ENCODE measurements at regions not wholly inside any gene's neighbourhood (a gene's known extent, or its start where the extent isn't known, plus 50 kb on each side); places are given as distances from the start of the nearest gene placed in this dataset.

DNA sequence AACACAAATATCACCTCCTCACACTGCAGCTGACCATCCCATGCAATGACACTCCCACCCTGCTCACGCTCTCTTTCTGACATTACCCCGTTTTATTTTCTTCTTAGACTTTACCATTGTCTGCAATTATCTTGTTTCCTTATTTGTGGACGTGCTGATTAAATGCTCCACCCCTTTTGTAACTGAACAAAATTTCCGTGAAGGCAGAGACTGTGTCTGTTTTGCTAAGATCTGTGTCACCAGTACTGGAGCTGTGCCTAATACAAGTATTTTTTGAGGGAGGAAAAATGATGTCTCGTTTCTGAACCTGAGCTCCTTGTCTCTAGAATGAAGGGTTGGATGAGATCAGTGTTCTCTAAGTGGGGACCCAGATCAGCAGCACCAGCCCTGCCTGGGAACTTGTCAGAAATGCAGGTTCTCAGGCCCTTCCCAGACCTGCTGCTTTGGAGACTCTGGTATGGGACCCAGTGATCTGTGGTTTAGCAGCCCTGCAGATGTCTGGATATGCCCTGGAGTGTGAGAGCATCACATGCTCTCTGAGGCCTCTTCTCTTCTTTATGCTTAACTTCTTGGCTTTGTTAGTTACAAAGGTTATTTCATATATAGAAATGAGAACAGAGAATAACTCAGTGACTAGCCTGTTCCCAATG lies 181.7 kb upstream of the GAS1 start:
- peaks cover 0 to 23% (median 6%) of the 10 kb centered on the region in 8 donors for H3K9me3 ChIP-seq
- intact Hi-C loops (cut with DNase I; ENCODE audit: low total_unique reads): no loop called here
- H3K4me1 ChIP-seq: no peaks in the 10 kb centered on the region
- no peak overlapping the region for H3K27ac ChIP-seq
- H3K27me3 ChIP-seq (replicated peaks in 1 of 7): no peaks in the 10 kb centered on the region
- 74 to 85% (median 75%) methylated on average over 5 of the region's 5 CpGs for WGBS, 5 donors
- no peak overlapping the region for H3K4me3 ChIP-seq
- DNase-seq: no peak
- no peak for TF ChIP-seq POLR2AphosphoS5 (IDR thresholded peaks at IDR 0.05)
- TF ChIP-seq, protein P1, sequence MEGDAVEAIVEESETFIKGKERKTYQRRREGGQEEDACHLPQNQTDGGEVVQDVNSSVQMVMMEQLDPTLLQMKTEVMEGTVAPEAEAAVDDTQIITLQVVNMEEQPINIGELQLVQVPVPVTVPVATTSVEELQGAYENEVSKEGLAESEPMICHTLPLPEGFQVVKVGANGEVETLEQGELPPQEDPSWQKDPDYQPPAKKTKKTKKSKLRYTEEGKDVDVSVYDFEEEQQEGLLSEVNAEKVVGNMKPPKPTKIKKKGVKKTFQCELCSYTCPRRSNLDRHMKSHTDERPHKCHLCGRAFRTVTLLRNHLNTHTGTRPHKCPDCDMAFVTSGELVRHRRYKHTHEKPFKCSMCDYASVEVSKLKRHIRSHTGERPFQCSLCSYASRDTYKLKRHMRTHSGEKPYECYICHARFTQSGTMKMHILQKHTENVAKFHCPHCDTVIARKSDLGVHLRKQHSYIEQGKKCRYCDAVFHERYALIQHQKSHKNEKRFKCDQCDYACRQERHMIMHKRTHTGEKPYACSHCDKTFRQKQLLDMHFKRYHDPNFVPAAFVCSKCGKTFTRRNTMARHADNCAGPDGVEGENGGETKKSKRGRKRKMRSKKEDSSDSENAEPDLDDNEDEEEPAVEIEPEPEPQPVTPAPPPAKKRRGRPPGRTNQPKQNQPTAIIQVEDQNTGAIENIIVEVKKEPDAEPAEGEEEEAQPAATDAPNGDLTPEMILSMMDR (IDR thresholded peaks at IDR 0.05 in 8 of 11, conservative IDR thresholded peaks at IDR 0.05 in 3 of 11): no peak
- no peak for TF ChIP-seq POLR2A (IDR thresholded peaks at IDR 0.05)
- no peaks in the 10 kb centered on the region for H3K36me3 ChIP-seq

DNA sequence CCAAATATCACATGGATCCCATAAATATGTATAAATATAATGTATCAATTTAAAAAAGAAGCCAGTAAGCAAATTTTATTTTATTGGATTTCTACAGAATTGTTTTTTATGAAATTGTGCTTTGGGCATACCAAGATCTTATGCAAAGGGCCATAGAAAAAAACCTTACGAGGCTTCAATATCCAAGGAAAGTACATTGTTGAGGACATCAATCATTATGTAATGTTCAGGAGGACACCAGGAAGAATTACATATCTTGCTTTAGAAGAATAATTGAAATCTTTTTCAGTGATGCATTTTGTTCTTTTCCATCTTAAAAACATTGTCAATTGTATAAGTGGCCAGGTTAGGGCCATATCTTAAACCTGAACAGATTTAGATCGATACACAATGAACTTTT lies 187.8 kb upstream of the GAS1 start:
- Histone ChIP-seq H3K36me3 (no peaks in the 10 kb centered on the region), H3K27me3 (replicated peaks in 1 of 7) (no peaks in the 10 kb centered on the region), H3K27ac (no peak overlapping the region), H3K9me3 (peaks cover 0 to 24% (median 4%) of the 10 kb centered on the region in 8 donors), H3K4me1 (no peaks in the 10 kb centered on the region), H3K4me3 (no peak overlapping the region)
- WGBS, 5 donors: 85 to 95% (median 94%) methylated on average over 2 of the region's 2 CpGs
- no peak for DNase-seq
- TF ChIP-seq POLR2AphosphoS5 (IDR thresholded peaks at IDR 0.05): no peak
- no peak for TF ChIP-seq POLR2A (IDR thresholded peaks at IDR 0.05)
- intact Hi-C loops (cut with DNase I; ENCODE audit: low total_unique reads): no loop called here

DNA sequence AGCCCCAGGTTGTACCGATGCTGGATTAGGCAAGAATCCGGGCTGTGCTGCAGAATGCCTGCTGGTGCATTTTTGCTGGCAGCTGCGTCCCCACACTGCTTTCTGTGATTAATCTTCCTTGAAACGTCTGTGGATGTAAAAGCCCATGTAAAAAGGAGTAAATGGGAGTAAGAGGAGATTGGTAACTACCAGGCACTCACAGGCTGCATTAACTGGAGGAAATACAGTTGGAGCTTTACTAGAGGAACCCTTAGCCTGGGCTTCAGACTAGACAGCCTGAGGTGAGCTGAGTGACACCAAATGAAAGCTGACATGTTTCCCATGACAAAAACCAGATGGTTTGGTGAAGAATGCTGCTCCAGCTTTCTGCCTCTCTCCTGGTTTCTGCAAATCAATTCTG lies 190.4 kb upstream of the GAS1 start:
- no peak for DNase-seq
- TF ChIP-seq POLR2A (IDR thresholded peaks at IDR 0.05): no peak
- TF ChIP-seq POLR2AphosphoS5 (IDR thresholded peaks at IDR 0.05): no peak
- TF ChIP-seq, protein P1 (IDR thresholded peaks at IDR 0.05 in 8 of 11, conservative IDR thresholded peaks at IDR 0.05 in 3 of 11): no peak
- intact Hi-C loops (cut with DNase I; ENCODE audit: low total_unique reads): no loop called here
- H3K27ac ChIP-seq: no peak overlapping the region
- H3K36me3 ChIP-seq: no peaks in the 10 kb centered on the region
- peaks cover 0 to 3% (median 0%) of the 10 kb centered on the region in 7 donors for H3K27me3 ChIP-seq (replicated peaks in 1 of 7)
- H3K4me3 ChIP-seq: no peak overlapping the region
- WGBS, 5 donors: 43 to 56% (median 53%) methylated on average over 4 of the region's 4 CpGs
- peaks cover 0 to 10% (median 4%) of the 10 kb centered on the region in 8 donors for H3K9me3 ChIP-seq
- no peaks in the 10 kb centered on the region for H3K4me1 ChIP-seq

DNA sequence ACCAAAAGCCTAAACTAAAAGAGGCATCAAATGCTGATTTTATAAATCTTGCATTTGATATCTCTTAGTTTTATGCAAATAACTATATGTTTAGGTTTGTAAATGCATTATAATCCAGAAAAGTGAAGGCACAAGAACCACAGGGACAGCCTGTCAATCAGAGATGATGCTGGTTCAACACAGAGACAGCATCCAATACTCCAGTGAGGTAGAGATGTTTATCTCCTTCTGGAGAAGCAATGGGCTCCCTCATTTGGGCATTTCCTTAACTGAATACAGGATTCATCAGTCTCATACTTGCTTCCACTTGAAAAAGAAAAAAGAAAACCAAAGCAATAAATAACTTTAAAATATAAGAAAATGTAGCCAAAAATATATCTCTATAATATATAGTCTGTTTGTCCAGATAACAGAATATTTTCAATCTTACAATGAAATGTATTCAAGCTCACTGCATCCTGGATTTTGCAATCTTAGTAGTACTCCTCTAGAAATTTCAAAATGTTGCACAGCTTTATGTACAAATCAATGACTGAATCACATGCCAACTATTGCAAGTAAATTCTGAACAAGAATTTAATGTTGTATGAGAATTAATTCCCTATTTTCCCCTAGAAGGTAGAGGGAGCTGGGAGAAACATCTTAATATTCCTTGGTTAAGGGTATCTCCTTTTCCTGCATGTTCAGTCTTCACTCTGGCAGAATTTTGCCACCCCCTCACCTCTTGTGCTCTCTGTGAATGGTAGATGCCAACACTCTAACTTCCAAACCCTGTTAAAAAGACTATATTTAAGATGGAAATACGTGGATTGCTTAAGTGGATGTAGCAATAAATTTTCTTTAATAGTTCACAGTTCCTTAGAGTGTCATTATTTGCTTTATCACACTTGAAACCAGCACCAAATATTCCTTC lies 191.1 kb upstream of the GAS1 start:
- DNase-seq: no peak
- Histone ChIP-seq H3K4me3 (no peak overlapping the region), H3K4me1 (no peaks in the 10 kb centered on the region), H3K27me3 (replicated peaks in 1 of 7) (peaks cover 0 to 3% (median 0%) of the 10 kb centered on the region in 7 donors), H3K9me3 (peaks cover 0 to 9% (median 2%) of the 10 kb centered on the region in 8 donors), H3K36me3 (no peaks in the 10 kb centered on the region), H3K27ac (no peak overlapping the region)
- intact Hi-C loops (cut with DNase I; ENCODE audit: low total_unique reads): no loop called here
- TF ChIP-seq POLR2AphosphoS5 (IDR thresholded peaks at IDR 0.05) (no peak), POLR2A (IDR thresholded peaks at IDR 0.05) (no peak)
- TF ChIP-seq, protein P1 (IDR thresholded peaks at IDR 0.05 in 8 of 11, conservative IDR thresholded peaks at IDR 0.05 in 3 of 11): no peak
- WGBS, 5 donors: 32 to 48% (median 44%) methylated on average over 1 of the region's 1 CpG
